ENCODE measurements at regions not wholly inside any gene's neighbourhood (a gene's known extent, or its start where the extent isn't known, plus 50 kb on each side); places are given as distances from the start of the nearest gene placed in this dataset.

- no peak for DNase-seq (ENCODE audit: low spot score)
Measured at GRCh38 chr1:75984781-75985180, 52.6 kb upstream of the ASB17 start.

- no peak for DNase-seq (ENCODE audit: low spot score)
Measured at GRCh38 chr1:75985827-75986226, 53.6 kb upstream of the ASB17 start.

- DNase-seq (ENCODE audit: low spot score) = no peak
Measured at GRCh38 chr1:75986478-75986877, 54.3 kb upstream of the ASB17 start.

- no peak for DNase-seq (ENCODE audit: low spot score)
Measured at GRCh38 chr1:75989121-75989520, 56.9 kb upstream of the ASB17 start.

- DNase-seq (ENCODE audit: low spot score) = no peak
Measured at GRCh38 chr1:75990686-75991085, 58.5 kb upstream of the ASB17 start.

GRCh38 chr1:75991497-75992114 is 59.4 kb upstream of the ASB17 start:
- DNase-seq (ENCODE audit: low spot score) = peak; percentile 79

- DNase-seq (ENCODE audit: low spot score) = no peak
Measured at GRCh38 chr1:75992312-75992711, 60.1 kb upstream of the ASB17 start.

GRCh38 chr1:75993661-75994060 is 61.5 kb upstream of the ASB17 start:
- DNase-seq (ENCODE audit: low spot score) = no peak

GRCh38 chr1:75996196-75996595 is 64.0 kb upstream of the ASB17 start:
- no peak for DNase-seq (ENCODE audit: low spot score)

- DNase-seq (ENCODE audit: low spot score) = no peak
Measured at GRCh38 chr1:75999034-75999433, 66.8 kb upstream of the ASB17 start.

- DNase-seq (ENCODE audit: low spot score) = no peak
Measured at GRCh38 chr1:76003946-76004345, 70.6 kb upstream of the ST6GALNAC3 start.

GRCh38 chr1:76005765-76006164 is 68.8 kb upstream of the ST6GALNAC3 start:
- DNase-seq (ENCODE audit: low spot score) = no peak

- DNase-seq (ENCODE audit: low spot score) = no peak
Measured at GRCh38 chr1:76006234-76006633, 68.3 kb upstream of the ST6GALNAC3 start.

GRCh38 chr1:76010802-76011201 is 63.7 kb upstream of the ST6GALNAC3 start:
- no peak for DNase-seq (ENCODE audit: low spot score)

GRCh38 chr1:76012341-76013205 is 62.0 kb upstream of the ST6GALNAC3 start:
- no peak for DNase-seq (ENCODE audit: low spot score)

- no peak for DNase-seq (ENCODE audit: low spot score)
Measured at GRCh38 chr1:76013206-76013581, 61.4 kb upstream of the ST6GALNAC3 start.

GRCh38 chr1:76015478-76016103 is 59.0 kb upstream of the ST6GALNAC3 start:
- DNase-seq (ENCODE audit: low spot score) = no peak

GRCh38 chr1:76018045-76018444 is 56.5 kb upstream of the ST6GALNAC3 start:
- no peak for DNase-seq (ENCODE audit: low spot score)

GRCh38 chr1:76021846-76022245 is 52.7 kb upstream of the ST6GALNAC3 start:
- DNase-seq (ENCODE audit: low spot score) = no peak

- DNase-seq (ENCODE audit: low spot score) = no peak
Measured at GRCh38 chr1:76023669-76024435, 50.7 kb upstream of the ST6GALNAC3 start.

All from D341Med (cell line).